HepG2 (cell line): ENCODE measurements at regions not wholly inside any gene's neighbourhood (a gene's known extent, or its start where the extent isn't known, plus 50 kb on each side); places are given as distances from the start of the nearest gene placed in this dataset.

Experiments used
- ATAC-seq: fragments of 200-7000 bp; cut with Tn5 transposase; 3 replicates; pipeline ENCODE4 v1.9.1; 2020; ENCODE audit warnings: mild to moderate bottlenecking, moderate library complexity
- BruUV-seq: library from RNA; stranded (reverse); fragments of 400-500 nt; replicated peaks from 2 replicates; lab custom pipeline; 2021; lab: Mats Ljungman, UMichigan
- CTCF ChIA-PET: fragments of 300-600 bp; formaldehyde crosslinking; extraction: SDS; loops from one replicate; lab custom pipeline; 2021; ENCODE audit warnings: low total read pairs, inconsistent platforms, low intra/inter-chr PET ratio; lab: Yijun Ruan, JAX
- POLR2A ChIA-PET: fragments of 350-600 bp; sonication (Branson Sonifier 250); formaldehyde crosslinking; loops from one replicate; lab custom pipeline; 2020; ENCODE audit warnings: antibody characterized with exemption, inconsistent platforms; lab: Yijun Ruan, JAX
- DNase-seq: peaks from one replicate; pipeline ENCODE4 v3.0.0-alpha.2; 2015; ENCODE audit warnings: low spot score
- FAIRE-seq: peaks from 3 replicates; lab custom pipeline; 2011; peaks lifted over from hg19 to GRCh38; lab: Jason Lieb, UNC
- H2AFZ ChIP-seq: one replicate; pipeline ENCODE4 v1.6.1; 2011; ENCODE audit warnings: low read length, inconsistent platforms
- H3K27ac ChIP-seq: fragments of 300-600 bp; 3 replicates; pipeline ENCODE4 v1.8.0; 2011; ENCODE audit warnings: mixed run types, mild to moderate bottlenecking, mixed read lengths, low read length, inconsistent platforms; ENCODE audit not compliant: insufficient read depth; ENCODE audit errors: extremely low read length
- H3K27me3 ChIP-seq, 2 experiments: fragments of 200-600 bp in 1 of 2; 2 replicates in 1 of 2; 3 replicates in 1 of 2; pipeline versions ENCODE4 v1.6.0 to v1.8.0; 2011; ENCODE audit warnings: low read length in 2 of 2, mild to moderate bottlenecking in 2 of 2, moderate library complexity in 2 of 2, inconsistent platforms in 1 of 2; ENCODE audit not compliant: insufficient read depth in 2 of 2, control insufficient read depth in 1 of 2
- H3K36me3 ChIP-seq, 2 experiments: fragments of 200-600 bp in 1 of 2; replicated peaks in 1 of 2; 2 replicates in 1 of 2; 3 replicates in 1 of 2; pipeline versions ENCODE4 v1.5.1 to v1.8.0; 2011; ENCODE audit warnings: low read length in 2 of 2, inconsistent platforms in 1 of 2; ENCODE audit not compliant: insufficient read depth in 2 of 2, control insufficient read depth in 1 of 2
- H3K4me1 ChIP-seq: 2 replicates; pipeline ENCODE4 v1.5.1; 2012; ENCODE audit warnings: low read length, inconsistent platforms; ENCODE audit not compliant: insufficient read depth
- H3K4me2 ChIP-seq: 2 replicates; pipeline ENCODE4 v1.6.0; 2011; ENCODE audit warnings: low read depth, low read length, inconsistent platforms
- H3K4me3 ChIP-seq, 3 experiments: fragments of 200-600 bp in 1 of 3; sonication (generic), shearing (Covaris generic) in 1 of 3; replicated peaks in 1 of 3; 2 replicates each; pipeline ENCODE4 v1.5.1; 2011 to 2016; ENCODE audit warnings: low read length in 3 of 3, inconsistent platforms in 2 of 3, low read depth in 2 of 3, mild to moderate bottlenecking in 2 of 3, control low read depth in 1 of 3, mixed read lengths in 1 of 3; ENCODE audit not compliant: insufficient read depth in 1 of 3
- H3K79me2 ChIP-seq: one replicate; pipeline ENCODE4 v1.6.1; 2011; ENCODE audit warnings: low read length, inconsistent platforms; ENCODE audit not compliant: insufficient read depth
- H3K9ac ChIP-seq: 2 replicates; pipeline ENCODE4 v1.6.0; 2011; ENCODE audit warnings: mild to moderate bottlenecking, low read depth, low read length, inconsistent platforms; ENCODE audit not compliant: insufficient read depth
- H3K9me3 ChIP-seq: 2 replicates; pipeline ENCODE4 v1.5.1; 2012; ENCODE audit warnings: mild to moderate bottlenecking, low read length
- H4K20me1 ChIP-seq: 2 replicates; pipeline ENCODE4 v1.6.0; 2011; ENCODE audit warnings: inconsistent platforms, mild to moderate bottlenecking, low read length, moderate library complexity; ENCODE audit not compliant: insufficient read depth
- ARNT ChIP-seq: fragments of 450-650 bp; IDR thresholded peaks from 2 replicates; pipeline ENCODE4 v1.6.1; 2017
- CCAR2 ChIP-seq: fragments of 200-400 bp; formaldehyde crosslinking; optimal IDR thresholded peaks from 2 replicates; pipeline ENCODE3; 2018; ENCODE audit warnings: low read depth, mild to moderate bottlenecking, low read length, moderate library complexity
- DBP ChIP-seq: sonication (generic); formaldehyde crosslinking; IDR thresholded peaks from 2 replicates; pipeline ENCODE4 v1.4.0; 2020; ENCODE audit warnings: missing genetic modification reagents; ENCODE audit errors: not compliant biosample characterization
- GFI1 ChIP-seq: sonication (generic); formaldehyde crosslinking; IDR thresholded peaks from 2 replicates; pipeline ENCODE4 v1.5.0; 2020; ENCODE audit warnings: missing genetic modification reagents, mild to moderate bottlenecking, borderline replicate concordance
- GTF2F1 ChIP-seq: fragments of 150-350 bp; IDR thresholded peaks from 2 replicates; pipeline ENCODE4 v1.6.1; 2014; ENCODE audit warnings: low read length
- HDAC6 ChIP-seq: fragments of 200-600 bp; sonication (generic); IDR thresholded peaks from 2 replicates; pipeline ENCODE4 v1.7.0; 2017; ENCODE audit warnings: mild to moderate bottlenecking, antibody characterized with exemption, low read length, low read depth
- HNRNPL ChIP-seq: fragments of 200-400 bp; formaldehyde crosslinking; IDR thresholded peaks from 2 replicates; pipeline ENCODE4 v1.6.1; 2017; ENCODE audit warnings: mild to moderate bottlenecking, low read depth, low read length
- HNRNPLL ChIP-seq: fragments of 200-400 bp; formaldehyde crosslinking; IDR thresholded peaks from 2 replicates; pipeline ENCODE4 v1.6.1; 2017; ENCODE audit warnings: mild to moderate bottlenecking, low read depth, low read length; ENCODE audit not compliant: poor library complexity, severe bottlenecking
- NFRKB ChIP-seq: fragments of 450-650 bp; IDR thresholded peaks from 2 replicates; pipeline ENCODE4 v1.6.1; 2017
- SSRP1 ChIP-seq: IDR thresholded peaks from 2 replicates; pipeline ENCODE4 v1.6.1; 2016; ENCODE audit warnings: control low read depth
- TAF1 ChIP-seq: sonication (generic); formaldehyde crosslinking; IDR thresholded peaks from 2 replicates; pipeline ENCODE4 v1.4.0; 2020; ENCODE audit warnings: missing genetic modification reagents
- UBTF ChIP-seq: sonication (generic); formaldehyde crosslinking; IDR thresholded peaks from 2 replicates; pipeline ENCODE4 v1.4.0; 2020; ENCODE audit warnings: mild to moderate bottlenecking, missing genetic modification reagents
- ZMYM3 ChIP-seq: sonication (generic); formaldehyde crosslinking; IDR thresholded peaks from 2 replicates; pipeline ENCODE4 v1.5.1; 2020; ENCODE audit warnings: mild to moderate bottlenecking, missing genetic modification reagents
- ZNF138 ChIP-seq: sonication (generic); formaldehyde crosslinking; IDR thresholded peaks from 2 replicates; pipeline ENCODE4 v1.5.0; 2020; ENCODE audit warnings: mild to moderate bottlenecking, low read depth, missing genetic modification reagents
- ZNF260 ChIP-seq: sonication (generic); formaldehyde crosslinking; IDR thresholded peaks from 2 replicates; pipeline ENCODE4 v1.4.0; 2020; ENCODE audit warnings: missing genetic modification reagents, low read depth, mild to moderate bottlenecking, borderline replicate concordance
- ZNF333 ChIP-seq: sonication (generic); formaldehyde crosslinking; IDR thresholded peaks from 2 replicates; pipeline ENCODE4 v1.4.0; 2020; ENCODE audit warnings: mild to moderate bottlenecking, missing genetic modification reagents, borderline replicate concordance
- ZNF337 ChIP-seq: sonication (generic); formaldehyde crosslinking; IDR thresholded peaks from 2 replicates; pipeline ENCODE4 v1.5.1; 2020; ENCODE audit warnings: missing genetic modification reagents, low read depth, mild to moderate bottlenecking, borderline replicate concordance
- WGBS: methylation state at CpG from one replicate; pipeline ENCODE4 v1.1.6; 2017; ENCODE audit warnings: low lambda C conversion rate; 5-methylcytosine and 5-hydroxymethylcytosine counted together
- in situ Hi-C: cut with HindIII; loops from 2 replicates; pipeline ENCODE4 v1.10.0; 2017; ENCODE audit warnings: low pct_unique_long_range_greater_than_20kb; ENCODE audit not compliant: extremely low pct_ligation_motif_present
- intact Hi-C: fragments of 100-400 bp; cut with micrococcal nuclease; formaldehyde crosslinking; loops from one replicate; pipeline ENCODE4 v1.10.0; 2022; ENCODE audit not compliant: unreplicated experiment

- no peak for TF ChIP-seq HNRNPL
- TF ChIP-seq ZNF337 (CRISPR knock-in tag): no peak
- no peak for TF ChIP-seq ZMYM3 (CRISPR knock-in tag)
- TF ChIP-seq SSRP1: no peak
- no peak for TF ChIP-seq ZNF333 (CRISPR knock-in tag)
Observed at GRCh38 chr12:92216092-92216491, 70.4 kb upstream of the BTG1 start (continued).

- ChIA-PET POLR2A (interaction anchor here (0.7 kb wide), 1 partner anchor 8 kb away, joined by 5 read pairs; no protein-coding TSS in a partner anchor), CTCF (no interaction called here)
- TF ChIP-seq GFI1 (CRISPR knock-in tag) (no peak), GTF2F1 (no peak), HNRNPLL (no peak), HDAC6 (no peak), TAF1 (CRISPR knock-in tag) (no peak), NFRKB (no peak), UBTF (no peak), CCAR2 (no peak), ZNF260 (CRISPR knock-in tag) (no peak), ZNF138 (CRISPR knock-in tag) (no peak), ARNT (no peak), DBP (CRISPR knock-in tag) (no peak)
- Histone ChIP-seq H4K20me1 (no peaks in the 10 kb centered on the region), H3K27ac (no peak overlapping the region), H3K79me2 (no peaks in the 10 kb centered on the region), H3K4me3 (no peak overlapping the region), H3K36me3 (no peaks in the 10 kb centered on the region), H3K9me3 (no peaks in the 10 kb centered on the region), H3K9ac (no peak overlapping the region), H3K4me2 (no peak overlapping the region), H3K4me1 (no peaks in the 10 kb centered on the region), H3K27me3 (no peaks in the 10 kb centered on the region), H2AFZ (no peak overlapping the region)
- 61% methylated on average over 5 of the region's 5 CpGs for WGBS
- FAIRE-seq: no peak
- no peak for ATAC-seq
- in situ Hi-C loops: no loop called here
- no peak for DNase-seq
- intact Hi-C loops: no loop called here
- no TSS peak for BruUV-seq
Observed at GRCh38 chr12:92215358-92215757, 69.7 kb upstream of the BTG1 start.
